ENCODE measurements at regions not wholly inside any gene's neighbourhood (a gene's known extent, or its start where the extent isn't known, plus 50 kb on each side); places are given as distances from the start of the nearest gene placed in this dataset.
"Not testable (repeated sequence)": the region's sequence is repeated elsewhere in the genome, so short reads cannot be mapped to it uniquely, and the experiment has no call there.

GRCh38 chr2:185674232-185674631 lies 64.4 kb upstream of the FSIP2 start:
- WGBS, 5 donors, result 63 to 77% (median 76%) methylated on average over 1 of the region's 1 CpG
- no peaks in the 10 kb centered on the region for H3K27me3 ChIP-seq
- H3K36me3 ChIP-seq, result no peaks in the 10 kb centered on the region
- TF ChIP-seq EP300 (IDR thresholded peaks at IDR 0.05), result no peak
- no peak for TF ChIP-seq POLR2AphosphoS5 (IDR thresholded peaks at IDR 0.05)
- no peak for TF ChIP-seq POLR2A (IDR thresholded peaks at IDR 0.05)
- TF ChIP-seq, protein P1, sequence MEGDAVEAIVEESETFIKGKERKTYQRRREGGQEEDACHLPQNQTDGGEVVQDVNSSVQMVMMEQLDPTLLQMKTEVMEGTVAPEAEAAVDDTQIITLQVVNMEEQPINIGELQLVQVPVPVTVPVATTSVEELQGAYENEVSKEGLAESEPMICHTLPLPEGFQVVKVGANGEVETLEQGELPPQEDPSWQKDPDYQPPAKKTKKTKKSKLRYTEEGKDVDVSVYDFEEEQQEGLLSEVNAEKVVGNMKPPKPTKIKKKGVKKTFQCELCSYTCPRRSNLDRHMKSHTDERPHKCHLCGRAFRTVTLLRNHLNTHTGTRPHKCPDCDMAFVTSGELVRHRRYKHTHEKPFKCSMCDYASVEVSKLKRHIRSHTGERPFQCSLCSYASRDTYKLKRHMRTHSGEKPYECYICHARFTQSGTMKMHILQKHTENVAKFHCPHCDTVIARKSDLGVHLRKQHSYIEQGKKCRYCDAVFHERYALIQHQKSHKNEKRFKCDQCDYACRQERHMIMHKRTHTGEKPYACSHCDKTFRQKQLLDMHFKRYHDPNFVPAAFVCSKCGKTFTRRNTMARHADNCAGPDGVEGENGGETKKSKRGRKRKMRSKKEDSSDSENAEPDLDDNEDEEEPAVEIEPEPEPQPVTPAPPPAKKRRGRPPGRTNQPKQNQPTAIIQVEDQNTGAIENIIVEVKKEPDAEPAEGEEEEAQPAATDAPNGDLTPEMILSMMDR (IDR thresholded peaks at IDR 0.05), result no peak
- no peaks in the 10 kb centered on the region for H3K4me1 ChIP-seq
- H3K4me3 ChIP-seq, result no peak overlapping the region
- no peaks in the 10 kb centered on the region for H3K9me3 ChIP-seq
- no peak overlapping the region for H3K27ac ChIP-seq
- intact Hi-C loops (cut with DNase I; ENCODE audit: low total_unique reads), result no loop called here
- DNase-seq, result no peak

- TF ChIP-seq, protein P1 (IDR thresholded peaks at IDR 0.05), result no peak
- TF ChIP-seq POLR2AphosphoS5 (IDR thresholded peaks at IDR 0.05), result no peak
- no peak for TF ChIP-seq POLR2A (IDR thresholded peaks at IDR 0.05)
- no peak for TF ChIP-seq EP300 (IDR thresholded peaks at IDR 0.05)
- Histone ChIP-seq H3K36me3 (no peaks in the 10 kb centered on the region), H3K4me1 (no peaks in the 10 kb centered on the region), H3K9me3 (no peaks in the 10 kb centered on the region), H3K4me3 (no peak overlapping the region), H3K27ac (no peak overlapping the region), H3K27me3 (no peaks in the 10 kb centered on the region)
- no peak for DNase-seq
- intact Hi-C loops (cut with DNase I; ENCODE audit: low total_unique reads), result no loop called here
- 78 to 97% (median 88%) methylated on average over 2 of the region's 2 CpGs for WGBS, 5 donors
These were observed 62.3 kb upstream of the FSIP2 start for GRCh38 chr2:185676316-185676715.

GRCh38 chr2:185687001-185687400 lies 51.6 kb upstream of the FSIP2 start:
- H3K36me3 ChIP-seq; H3K4me3 ChIP-seq; H3K27me3 ChIP-seq; DNase-seq; intact Hi-C loops (cut with DNase I; ENCODE audit: low total_unique reads); H3K4me1 ChIP-seq; H3K27ac ChIP-seq: not testable (repeated sequence)
- H3K9me3 ChIP-seq, result peaks cover 0 to 15% (median 4%) of the 10 kb centered on the region in 4 donors
- WGBS, 5 donors, result 86 to 94% (median 92%) methylated on average over 3 of the region's 3 CpGs

- intact Hi-C loops (cut with DNase I; ENCODE audit: low total_unique reads), result no loop called here
- 81 to 91% (median 87%) methylated on average over 7 of the region's 7 CpGs for WGBS, 5 donors
- no peak for DNase-seq
These were observed 50.6 kb upstream of the FSIP2 start for GRCh38 chr2:185687967-185688366.

More at GRCh38 chr2:185687967-185688366, 50.6 kb upstream of the FSIP2 start:
- H3K4me3 ChIP-seq, result no peak overlapping the region
- H3K27me3 ChIP-seq, result no peaks in the 10 kb centered on the region
- H3K27ac ChIP-seq, result no peak overlapping the region
- no peaks in the 10 kb centered on the region for H3K4me1 ChIP-seq
- no peaks in the 10 kb centered on the region for H3K36me3 ChIP-seq
- no peak for TF ChIP-seq POLR2AphosphoS5 (IDR thresholded peaks at IDR 0.05)
- no peak for TF ChIP-seq EP300 (IDR thresholded peaks at IDR 0.05)
- TF ChIP-seq POLR2A (IDR thresholded peaks at IDR 0.05), result no peak
- TF ChIP-seq, protein P1 (IDR thresholded peaks at IDR 0.05), result no peak
- H3K9me3 ChIP-seq, result peaks cover 0 to 7% (median under 1%) of the 10 kb centered on the region in 4 donors

Small RNA genes lying in the stretch of these regions (small RNA-seq; reads per million reads assigned to genes)
- 0 reads per million in 4 donors for gene RF00096

Data from stomach (tissue), 8 donors.